Left ventricle myocardium inferior (tissue), 1 donor: ENCODE measurements at regions not wholly inside any gene's neighbourhood (a gene's known extent, or its start where the extent isn't known, plus 50 kb on each side); places are given as distances from the start of the nearest gene placed in this dataset.

ENCODE experiments used
- DNase-seq: peaks from one replicate; pipeline ENCODE4 v3.0.0-alpha.2; 2020
- H3K27ac ChIP-seq: fragments of 200-600 bp; replicated peaks from 2 replicates; pipeline ENCODE4 v1.8.0; 2021
- H3K27me3 ChIP-seq: fragments of 200-600 bp; 2 replicates; pipeline ENCODE4 v1.8.0; 2021; ENCODE audit warnings: low read depth
- H3K36me3 ChIP-seq: fragments of 200-600 bp; 2 replicates; pipeline ENCODE4 v1.8.0; 2021
- H3K4me1 ChIP-seq: fragments of 200-600 bp; 2 replicates; pipeline ENCODE4 v1.8.0; 2021
- H3K4me3 ChIP-seq: fragments of 200-600 bp; 2 replicates; pipeline ENCODE4 v1.8.0; 2021; ENCODE audit warnings: mild to moderate bottlenecking, moderate library complexity
- H3K9me3 ChIP-seq: fragments of 200-600 bp; replicated peaks from 2 replicates; pipeline ENCODE4 v1.8.0; 2021
- intact Hi-C: fragments of 100-400 bp; cut with micrococcal nuclease; formaldehyde crosslinking; loops from one replicate; pipeline ENCODE4 v1.11.0; 2022
- TF ChIP-seq, protein P1 (sequence below): fragments of 200-600 bp; IDR thresholded peaks from 2 replicates; pipeline ENCODE4 v1.8.0; 2021; ENCODE audit warnings: antibody characterized with exemption, mild to moderate bottlenecking, borderline replicate concordance
- donor health status: DM: no; HTN: yes; CAD: no; lungs with severe emphysema.

DNA sequence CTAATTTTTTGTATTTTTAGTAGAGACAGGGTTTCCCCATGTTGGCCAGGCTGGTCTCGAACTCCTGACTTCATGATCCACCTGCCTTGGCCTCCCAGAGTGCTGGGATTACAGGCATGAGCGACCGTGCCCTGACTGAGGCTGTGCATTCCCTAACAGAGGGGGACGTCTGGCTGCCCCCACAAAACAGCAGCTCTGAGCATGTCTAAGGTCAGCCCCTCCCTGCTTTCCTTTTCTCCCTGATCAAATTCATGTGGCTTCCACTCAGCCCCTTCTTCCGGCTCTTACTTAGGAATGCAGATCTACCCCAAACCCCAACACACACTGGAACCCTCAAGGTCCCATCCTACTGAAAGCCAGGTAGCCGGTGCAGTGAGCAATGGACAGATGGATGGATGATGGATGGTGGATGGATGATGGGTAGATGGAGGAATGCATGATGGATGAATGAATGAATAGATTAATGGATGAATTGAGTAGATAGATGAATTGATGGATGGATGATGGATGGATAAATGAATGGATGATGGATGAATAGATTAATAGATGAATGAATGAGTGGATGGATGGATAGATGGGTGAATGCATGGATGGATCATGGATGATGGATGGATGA lies 91.5 kb upstream of the BHLHE23 start:
- Histone ChIP-seq H3K4me1 (peaks cover 12% of the 10 kb centered on the region), H3K27me3 (peaks cover 97% of the 10 kb centered on the region), H3K9me3 (no peaks in the 10 kb centered on the region), H3K4me3 (no peak overlapping the region), H3K27ac (no peak overlapping the region), H3K36me3 (no peaks in the 10 kb centered on the region)
- DNase-seq, result no peak
- intact Hi-C loops, result no loop called here
- TF ChIP-seq, protein P1, sequence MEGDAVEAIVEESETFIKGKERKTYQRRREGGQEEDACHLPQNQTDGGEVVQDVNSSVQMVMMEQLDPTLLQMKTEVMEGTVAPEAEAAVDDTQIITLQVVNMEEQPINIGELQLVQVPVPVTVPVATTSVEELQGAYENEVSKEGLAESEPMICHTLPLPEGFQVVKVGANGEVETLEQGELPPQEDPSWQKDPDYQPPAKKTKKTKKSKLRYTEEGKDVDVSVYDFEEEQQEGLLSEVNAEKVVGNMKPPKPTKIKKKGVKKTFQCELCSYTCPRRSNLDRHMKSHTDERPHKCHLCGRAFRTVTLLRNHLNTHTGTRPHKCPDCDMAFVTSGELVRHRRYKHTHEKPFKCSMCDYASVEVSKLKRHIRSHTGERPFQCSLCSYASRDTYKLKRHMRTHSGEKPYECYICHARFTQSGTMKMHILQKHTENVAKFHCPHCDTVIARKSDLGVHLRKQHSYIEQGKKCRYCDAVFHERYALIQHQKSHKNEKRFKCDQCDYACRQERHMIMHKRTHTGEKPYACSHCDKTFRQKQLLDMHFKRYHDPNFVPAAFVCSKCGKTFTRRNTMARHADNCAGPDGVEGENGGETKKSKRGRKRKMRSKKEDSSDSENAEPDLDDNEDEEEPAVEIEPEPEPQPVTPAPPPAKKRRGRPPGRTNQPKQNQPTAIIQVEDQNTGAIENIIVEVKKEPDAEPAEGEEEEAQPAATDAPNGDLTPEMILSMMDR, result no peak

DNA sequence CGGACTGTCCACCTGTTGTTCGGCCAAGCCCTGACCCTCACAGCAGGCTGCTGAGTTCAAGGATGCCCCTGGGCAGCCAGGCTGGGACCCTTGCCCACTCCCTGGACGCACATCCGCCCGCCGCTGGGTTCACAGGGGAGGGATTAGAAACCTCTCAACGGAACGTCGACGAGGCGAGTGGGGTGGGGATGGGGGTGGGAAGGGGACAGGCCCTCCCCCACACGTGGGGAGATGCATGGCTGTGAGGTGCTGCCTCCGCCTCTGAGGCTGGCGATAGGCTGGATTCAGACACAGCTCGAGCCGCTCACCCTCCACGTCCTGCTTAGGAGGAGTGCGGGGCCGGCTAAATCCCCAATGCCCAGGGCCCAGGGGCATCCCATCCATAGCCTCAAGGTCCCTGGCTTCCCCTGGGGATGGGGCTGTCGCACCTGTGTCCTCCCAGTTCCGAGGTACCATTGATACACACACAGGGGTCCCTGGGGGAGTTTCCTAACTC lies 90.6 kb upstream of the BHLHE23 start:
- TF ChIP-seq, protein P1, result no peak
- peak; percentile 8 for DNase-seq
- intact Hi-C loops, result no loop called here
- H3K4me3 ChIP-seq, result no peak overlapping the region
- H3K27ac ChIP-seq, result no peak overlapping the region
- H3K9me3 ChIP-seq, result no peaks in the 10 kb centered on the region
- peaks cover 8% of the 10 kb centered on the region for H3K4me1 ChIP-seq
- peaks cover 97% of the 10 kb centered on the region for H3K27me3 ChIP-seq
- no peaks in the 10 kb centered on the region for H3K36me3 ChIP-seq

DNA sequence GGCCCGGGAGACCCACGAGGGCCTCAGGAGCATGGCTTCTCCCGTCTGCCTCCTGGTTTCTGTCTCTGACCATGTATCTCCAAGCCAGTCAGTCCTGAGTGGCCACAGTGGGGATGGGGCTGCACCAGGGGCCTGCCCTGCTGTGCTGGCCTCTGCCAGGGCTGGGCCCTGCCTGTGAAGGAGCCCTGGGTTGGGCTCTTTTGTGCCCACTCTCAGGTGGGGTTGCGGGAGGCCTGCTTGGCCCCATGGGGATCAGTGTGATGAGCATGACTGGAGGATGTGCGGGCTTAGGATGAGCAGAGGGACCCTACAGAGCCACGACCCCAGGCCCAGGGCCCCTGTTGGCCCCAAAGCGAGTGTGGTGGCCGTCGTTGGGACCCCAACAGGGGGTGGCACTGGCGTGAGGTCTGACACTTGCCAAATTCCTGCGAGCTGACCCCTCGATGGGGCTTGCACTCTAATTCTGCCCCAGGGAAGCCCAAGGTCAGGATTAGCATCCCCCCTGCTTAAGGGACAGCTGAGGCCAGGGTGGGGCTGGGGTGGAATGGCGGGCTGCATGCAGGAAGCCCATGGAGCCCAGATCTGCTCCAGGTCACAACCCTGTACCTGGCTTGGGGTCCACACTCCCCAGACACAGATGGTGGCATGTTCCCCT lies 90.0 kb upstream of the BHLHE23 start:
- H3K9me3 ChIP-seq, result no peaks in the 10 kb centered on the region
- peak; percentile 2 for DNase-seq
- H3K4me1 ChIP-seq, result peaks cover 2% of the 10 kb centered on the region
- TF ChIP-seq, protein P1, result no peak
- H3K27ac ChIP-seq, result no peak overlapping the region
- H3K4me3 ChIP-seq, result no peak overlapping the region
- H3K27me3 ChIP-seq, result peaks cover 97% of the 10 kb centered on the region
- no peaks in the 10 kb centered on the region for H3K36me3 ChIP-seq
- intact Hi-C loops, result no loop called here

DNA sequence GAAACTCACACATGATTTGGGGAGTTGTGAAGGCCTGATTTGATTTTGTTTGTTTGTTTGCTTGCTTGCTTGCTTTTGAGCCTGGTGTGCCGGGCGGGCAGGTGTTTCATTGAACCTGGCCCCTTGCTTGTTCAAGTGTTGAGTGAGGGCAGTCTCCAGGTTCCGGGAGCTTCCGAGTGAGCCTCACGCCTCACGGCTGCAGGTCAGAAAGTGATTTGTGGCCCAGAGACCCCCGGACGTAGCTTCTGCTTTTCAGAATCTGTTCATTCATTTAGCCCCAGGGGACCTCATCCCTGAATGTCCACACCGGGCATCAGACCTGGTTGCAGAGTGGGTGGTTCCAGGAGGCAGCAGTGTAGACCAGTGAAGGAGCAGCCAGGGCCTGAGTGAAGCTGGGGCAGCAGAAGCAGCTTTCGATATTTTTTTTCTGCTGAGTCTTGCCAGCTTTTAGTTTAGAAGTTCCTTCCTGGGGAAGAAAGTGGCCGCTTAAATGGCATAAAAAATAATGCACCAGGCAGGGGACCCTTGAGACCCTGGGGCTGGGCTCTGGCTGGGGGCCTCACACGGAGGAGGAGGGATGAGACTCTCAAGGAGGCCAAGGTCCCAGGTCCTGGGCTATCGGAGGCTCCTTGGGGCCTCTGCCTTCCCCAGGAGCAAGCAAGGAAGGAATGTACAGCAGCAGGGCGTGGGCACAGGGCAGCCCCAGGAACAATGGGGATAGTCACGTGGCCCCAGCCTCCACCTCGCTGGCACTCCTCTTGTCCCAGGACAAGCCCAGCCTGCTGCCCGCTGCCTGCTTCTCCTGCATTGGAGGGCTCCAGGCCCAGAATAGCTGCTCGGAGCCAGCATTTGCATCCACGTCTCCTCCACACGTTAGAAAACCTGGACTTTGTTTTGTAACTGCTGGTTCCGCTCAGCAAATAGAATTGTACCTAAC lies 89.2 kb upstream of the BHLHE23 start:
- peak; percentile 8 for DNase-seq
- H3K27ac ChIP-seq, result no peak overlapping the region
- TF ChIP-seq, protein P1, result no peak
- no peaks in the 10 kb centered on the region for H3K4me1 ChIP-seq
- no peak overlapping the region for H3K4me3 ChIP-seq
- no peaks in the 10 kb centered on the region for H3K36me3 ChIP-seq
- no peaks in the 10 kb centered on the region for H3K9me3 ChIP-seq
- intact Hi-C loops, result no loop called here
- peaks cover 100% of the 10 kb centered on the region for H3K27me3 ChIP-seq

DNA sequence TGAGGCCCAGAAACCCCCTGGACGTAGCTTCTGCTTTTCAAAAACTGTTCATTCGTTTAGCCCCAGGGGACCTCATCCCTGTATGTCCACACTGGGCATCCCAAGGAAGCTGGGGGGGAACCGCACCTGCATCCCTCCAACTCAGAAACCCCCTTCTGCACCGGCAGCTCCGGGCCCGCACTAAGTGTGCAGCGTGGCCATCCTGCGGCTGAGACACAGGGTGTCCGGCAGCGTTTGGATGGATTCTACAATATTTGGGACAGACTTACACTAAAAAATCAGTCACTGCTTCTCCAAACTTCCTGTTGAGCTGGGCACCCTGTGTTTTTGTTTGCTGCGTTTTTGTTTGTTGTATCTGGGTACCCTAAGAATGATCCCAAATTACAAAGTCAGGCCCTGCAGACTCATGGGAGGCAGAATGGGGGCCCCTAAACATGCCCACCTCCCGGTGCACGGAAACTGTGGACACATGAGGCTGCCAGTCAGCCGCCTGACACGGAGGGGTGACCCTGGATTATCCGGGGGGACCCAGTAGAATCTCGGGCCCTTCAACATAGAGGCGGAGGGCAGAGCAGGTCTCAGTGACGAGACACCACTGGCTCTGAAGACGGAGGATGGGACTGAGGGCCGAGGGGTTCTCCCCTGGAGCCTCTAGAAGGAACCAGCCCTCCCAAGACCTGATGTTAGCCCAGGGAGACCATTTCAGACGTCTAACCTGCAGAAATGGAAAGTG lies 88.2 kb upstream of the BHLHE23 start:
- peaks cover 100% of the 10 kb centered on the region for H3K27me3 ChIP-seq
- no peak overlapping the region for H3K4me3 ChIP-seq
- TF ChIP-seq, protein P1, result no peak
- no peaks in the 10 kb centered on the region for H3K9me3 ChIP-seq
- intact Hi-C loops, result no loop called here
- H3K27ac ChIP-seq, result no peak overlapping the region
- H3K36me3 ChIP-seq, result no peaks in the 10 kb centered on the region
- H3K4me1 ChIP-seq, result no peaks in the 10 kb centered on the region
- peak; percentile 7 for DNase-seq
